ENCODE measurements at regions not wholly inside any gene's neighbourhood (a gene's known extent, or its start where the extent isn't known, plus 50 kb on each side); places are given as distances from the start of the nearest gene placed in this dataset.
"Not testable (repeated sequence)": the region's sequence is repeated elsewhere in the genome, so short reads cannot be mapped to it uniquely, and the experiment has no call there.

DNA sequence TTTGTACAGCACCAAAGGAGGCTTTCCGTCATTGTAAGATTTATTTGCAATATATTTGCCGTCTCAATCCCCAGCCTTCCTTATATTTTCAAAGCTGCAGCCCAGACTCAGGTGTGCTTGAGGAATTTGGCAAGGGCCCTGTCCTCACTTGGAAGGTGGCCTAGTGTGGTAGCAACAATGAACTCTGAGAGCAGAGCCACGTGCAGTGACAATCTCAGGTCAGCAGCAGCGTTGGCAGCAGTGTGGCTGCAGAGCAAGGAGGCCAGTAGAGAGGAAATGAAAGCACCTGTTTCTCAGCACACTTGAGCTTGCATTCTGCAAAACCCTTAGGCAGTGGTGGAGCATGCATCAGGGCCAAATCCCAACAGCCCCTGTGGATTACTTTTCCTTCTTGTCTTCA lies 613.5 kb downstream of the RBFOX1 start:
- DNase-seq: peak in 1 of 14 donors; percentile 63

DNA sequence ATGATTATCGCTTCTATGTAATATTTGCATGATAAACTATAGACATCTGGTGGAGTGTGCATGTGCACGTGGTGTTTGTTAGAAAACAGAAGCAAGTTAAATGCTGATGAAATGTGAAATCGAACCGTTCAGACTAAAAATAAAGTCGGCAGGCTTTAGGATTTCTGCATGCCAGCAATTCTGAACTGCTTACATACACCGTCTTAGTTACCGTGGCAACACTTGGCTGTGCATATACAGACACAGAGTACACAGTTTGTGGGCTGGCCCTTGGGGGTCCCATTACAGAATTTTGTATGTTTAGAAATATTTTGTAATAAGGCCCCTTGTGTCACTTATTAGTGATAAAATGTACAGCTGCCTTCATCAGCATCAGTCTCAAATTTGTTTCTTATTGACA lies 605.5 kb downstream of the RBFOX1 start:
- no peak for DNase-seq

DNA sequence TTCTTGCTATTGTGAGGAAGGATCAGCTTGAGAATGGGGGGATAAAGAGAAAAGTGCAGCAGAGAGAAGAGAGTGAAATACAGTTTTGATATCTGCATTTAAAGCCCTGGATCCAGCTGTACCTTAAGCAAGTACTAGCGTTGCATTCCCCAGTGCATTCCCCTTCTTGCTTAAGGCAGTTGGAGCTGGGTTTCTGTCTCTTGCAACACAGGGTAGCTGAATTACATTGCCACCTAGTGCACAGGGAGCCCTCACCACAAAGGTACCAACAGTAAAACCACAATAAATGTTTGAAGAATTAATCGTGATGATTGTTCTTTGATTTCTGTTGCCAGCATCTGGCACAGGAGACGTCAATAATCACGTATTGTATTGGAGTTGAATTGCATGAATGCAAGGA lies 588.7 kb downstream of the RBFOX1 start:
- DNase-seq: peak in 1 of 14 donors; percentile 7

DNA sequence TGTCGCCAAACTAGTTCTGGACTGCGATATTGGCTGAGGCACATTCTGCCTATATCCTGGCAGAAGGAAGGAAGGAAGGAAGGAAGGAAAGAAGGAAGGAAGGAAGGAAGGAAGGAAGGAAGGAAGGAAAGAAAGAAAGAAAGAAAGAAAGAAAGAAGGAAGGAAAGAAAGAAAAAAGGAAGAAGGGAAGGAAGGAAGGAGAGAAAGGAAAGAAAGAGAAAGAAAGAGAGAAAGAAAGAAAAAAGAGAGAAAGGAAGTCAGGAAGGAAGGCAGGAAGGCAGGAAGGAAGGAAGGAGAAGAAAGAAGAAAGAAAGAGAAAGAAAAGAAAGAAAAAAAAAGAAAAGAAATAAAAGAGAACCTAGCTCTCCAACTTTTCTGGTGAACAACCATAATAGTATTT lies 587.1 kb downstream of the RBFOX1 start:
- DNase-seq: no peak

DNA sequence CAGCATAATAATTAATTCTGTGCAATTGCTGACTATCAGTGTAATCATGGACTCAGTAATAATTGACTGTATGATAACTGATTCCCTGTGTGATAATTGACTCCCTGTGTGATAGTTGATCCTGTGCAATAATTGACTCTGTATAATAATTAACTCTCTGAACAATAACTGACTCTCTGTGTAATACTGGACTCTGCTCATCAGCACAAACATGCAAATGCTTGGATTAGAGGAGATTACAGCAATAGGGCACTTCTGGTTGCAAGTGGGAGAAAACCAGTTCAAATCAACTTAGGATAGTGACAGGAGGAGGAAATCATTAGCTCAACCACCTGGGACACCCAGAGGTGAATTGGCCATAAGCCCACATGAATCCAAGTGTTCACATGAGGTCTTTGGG lies 582.1 kb downstream of the RBFOX1 start:
- no peak for DNase-seq

DNA sequence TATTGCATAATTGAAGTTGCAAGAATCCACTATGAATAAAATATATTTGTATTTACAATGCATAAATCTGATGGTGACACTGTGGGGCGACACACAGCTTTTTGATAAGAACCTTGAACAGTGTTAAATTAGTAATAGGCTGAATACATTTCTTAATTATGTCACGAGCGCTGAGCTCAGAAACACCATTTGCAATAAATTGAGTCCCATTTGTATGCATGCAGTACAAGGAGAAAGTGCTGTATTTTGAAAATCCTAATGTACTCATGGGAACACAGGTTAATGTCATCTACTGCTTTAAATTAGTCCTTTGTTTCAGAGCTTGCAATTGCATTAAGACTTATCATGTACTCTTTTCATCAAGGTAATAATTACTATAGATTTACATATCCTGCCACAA lies 579.5 kb downstream of the RBFOX1 start:
- no peak for DNase-seq

- DNase-seq: no peak
Measured at GRCh38 chr16:7910116-7910515, 577.5 kb downstream of the RBFOX1 start.

- peak in 4 of 14 donors; percentile 9 to 18 (median 14) for DNase-seq
Measured at GRCh38 chr16:7888411-7888810, 555.8 kb downstream of the RBFOX1 start.

- peak in 1 of 14 donors; percentile 13 for DNase-seq
Measured at GRCh38 chr16:7887316-7887715, 554.7 kb downstream of the RBFOX1 start.

- DNase-seq: no peak
Measured at GRCh38 chr16:7871979-7872378, 539.3 kb downstream of the RBFOX1 start.

GRCh38 chr16:7871371-7871770 lies 538.7 kb downstream of the RBFOX1 start:
- no peak for DNase-seq

- no peak for DNase-seq
Measured at GRCh38 chr16:7867831-7868230, 535.2 kb downstream of the RBFOX1 start.

- DNase-seq: no peak
Measured at GRCh38 chr16:7866144-7866543, 533.5 kb downstream of the RBFOX1 start.

GRCh38 chr16:7865393-7865792 lies 532.7 kb downstream of the RBFOX1 start:
- DNase-seq: not testable (repeated sequence)

DNA sequence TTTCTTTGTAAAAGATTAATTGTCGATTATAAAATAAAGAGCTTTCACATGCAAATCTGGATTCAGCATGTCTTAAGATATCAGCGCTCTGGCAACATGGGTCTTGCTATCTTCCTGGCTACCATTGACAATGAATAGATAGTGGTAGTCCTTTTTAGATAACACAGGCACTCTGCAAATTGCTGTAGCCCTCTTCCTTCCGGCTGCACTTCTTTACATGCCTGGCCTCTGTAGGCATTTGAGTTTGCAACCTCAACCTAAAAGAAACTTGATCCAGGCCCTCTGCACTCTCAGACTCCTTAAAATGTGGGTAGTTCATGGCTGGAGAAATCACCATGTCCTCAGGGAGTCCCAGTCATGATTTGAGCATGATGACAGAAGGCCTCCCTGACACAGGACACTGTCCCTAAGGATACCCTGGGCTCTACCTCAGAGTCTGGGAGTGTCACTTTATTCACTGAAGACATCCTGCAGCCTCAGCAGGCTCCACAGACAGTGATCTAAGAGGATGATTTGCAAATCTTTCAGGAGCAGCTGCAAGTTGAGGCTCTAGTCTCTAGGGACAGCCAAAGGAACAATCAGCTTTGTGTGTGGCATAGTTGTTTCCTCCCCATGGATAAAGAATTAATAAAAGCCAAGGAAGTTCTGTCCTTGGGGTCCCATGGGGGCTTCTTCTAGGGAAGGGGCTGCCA lies 529.4 kb downstream of the RBFOX1 start:
- no peak for DNase-seq

DNA sequence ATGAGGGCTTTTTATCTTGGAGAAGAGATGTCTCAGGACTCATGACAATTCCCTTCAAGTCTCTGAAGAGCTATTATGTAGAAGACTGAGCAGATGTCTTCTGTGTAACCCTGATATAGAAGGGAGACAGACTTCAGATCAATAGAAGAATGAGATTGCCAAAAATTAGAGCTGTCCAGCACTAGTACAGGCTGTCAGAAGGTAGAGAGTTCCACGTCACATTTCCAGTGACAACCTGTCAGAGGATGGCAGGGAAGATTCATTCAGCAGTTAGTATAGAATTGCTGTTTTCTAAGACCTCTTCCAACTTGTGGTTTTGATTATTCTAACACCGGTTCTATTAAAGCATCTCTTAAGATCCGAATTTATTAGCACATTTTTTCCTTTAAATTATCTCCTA lies 520.6 kb downstream of the RBFOX1 start:
- no peak for DNase-seq

GRCh38 chr16:7849841-7850240 lies 517.2 kb downstream of the RBFOX1 start:
- peak in 2 of 14 donors; percentile 2 to 94 for DNase-seq

GRCh38 chr16:7843261-7843660 lies 510.6 kb downstream of the RBFOX1 start:
- DNase-seq: no peak

GRCh38 chr16:7839568-7839967 lies 506.9 kb downstream of the RBFOX1 start:
- no peak for DNase-seq

GRCh38 chr16:7834771-7835431 lies 502.3 kb downstream of the RBFOX1 start:
- no peak for DNase-seq

GRCh38 chr16:7820816-7821215 lies 488.2 kb downstream of the RBFOX1 start:
- DNase-seq: no peak

DNA sequence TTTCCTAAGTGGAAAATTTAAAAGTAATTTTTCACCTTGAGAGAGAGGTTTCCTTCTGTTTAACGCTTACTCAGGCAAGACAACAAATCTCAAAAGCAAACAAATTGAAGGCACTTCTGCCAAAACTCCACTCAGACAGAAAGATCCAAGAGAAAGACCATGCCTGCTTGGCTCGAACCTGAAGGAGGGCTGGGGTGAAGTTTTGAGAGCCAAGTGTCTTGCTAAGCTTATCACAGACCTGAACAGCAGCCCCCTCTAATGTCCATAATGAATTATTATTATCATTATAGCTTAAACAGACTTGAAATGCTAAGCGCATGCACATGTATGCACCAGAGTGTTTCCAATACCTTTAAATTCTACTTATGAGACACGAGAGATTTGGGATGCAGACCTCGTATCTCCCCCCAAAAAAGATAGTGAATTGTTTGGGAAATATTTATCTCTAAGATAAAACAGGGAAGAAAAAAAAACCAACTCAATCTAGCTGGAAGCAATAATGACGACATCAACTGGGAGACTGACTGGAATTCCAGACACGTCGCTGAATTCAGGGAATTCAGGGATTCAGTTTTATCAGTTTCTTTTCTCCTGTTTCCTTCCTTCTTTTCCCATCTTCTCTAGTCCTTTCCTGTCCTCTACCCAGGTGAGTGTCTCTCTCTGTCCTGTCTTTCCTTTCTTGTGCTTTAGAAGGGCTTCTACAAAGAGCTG lies 473.2 kb downstream of the RBFOX1 start:
- DNase-seq: no peak

DNA sequence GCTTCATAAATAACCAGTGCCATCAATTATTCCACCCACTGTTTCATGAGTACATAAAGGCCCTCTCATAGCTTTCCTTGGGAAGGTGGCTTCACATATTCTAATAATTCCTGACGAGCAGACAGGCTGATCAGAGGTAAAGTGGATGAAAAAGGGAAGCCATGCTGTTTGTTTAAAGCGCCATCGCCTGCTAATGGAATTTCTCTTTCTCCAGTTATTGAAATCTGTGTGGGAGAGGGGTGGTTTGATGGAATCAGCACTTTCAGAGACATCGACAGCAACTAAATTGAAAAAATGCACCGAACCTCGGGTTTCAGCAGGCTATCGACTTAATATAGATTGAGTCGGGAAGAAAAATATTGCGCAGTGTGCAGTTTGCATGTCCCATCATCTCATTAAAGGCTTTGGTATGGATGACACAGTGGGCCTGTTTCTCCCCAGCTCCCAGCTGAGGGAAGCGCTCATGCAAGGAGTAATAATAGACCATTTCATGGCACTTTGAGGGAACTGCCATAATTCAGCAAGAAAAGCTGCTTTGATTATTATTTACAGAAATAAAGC lies 472.1 kb downstream of the RBFOX1 start:
- no peak for DNase-seq

All from C1 segment of cervical spinal cord (tissue), 14 donors.